Large intestine (tissue), 3 donors: ENCODE measurements at regions not wholly inside any gene's neighbourhood (a gene's known extent, or its start where the extent isn't known, plus 50 kb on each side); places are given as distances from the start of the nearest gene placed in this dataset.
"Not testable (repeated sequence)": the region's sequence is repeated elsewhere in the genome, so short reads cannot be mapped to it uniquely, and the experiment has no call there.

Experiments
- DNase-seq, 2 donors: peaks; one replicate each; pipeline versions ENCODE4 v3.0.0 to v3.0.0-alpha.2; 2013
- H3K27ac ChIP-seq: one replicate; pipeline ENCODE4 v1.5.1; 2013; ENCODE audit warnings: low read length
- H3K27me3 ChIP-seq: 2 replicates; pipeline ENCODE4 v1.6.1; 2013; ENCODE audit warnings: low read length; ENCODE audit not compliant: control insufficient read depth, insufficient read depth
- H3K36me3 ChIP-seq: 2 replicates; pipeline ENCODE4 v1.6.1; 2013; ENCODE audit warnings: low read length; ENCODE audit not compliant: control insufficient read depth, insufficient read depth
- H3K4me1 ChIP-seq: one replicate; pipeline ENCODE4 v1.6.1; 2013; ENCODE audit warnings: low read length; ENCODE audit not compliant: control insufficient read depth, insufficient read depth
- H3K4me3 ChIP-seq: one replicate; pipeline ENCODE4 v1.5.1; 2013; ENCODE audit warnings: low read length
- H3K9me3 ChIP-seq: one replicate; pipeline ENCODE4 v1.6.1; 2013; ENCODE audit warnings: mild to moderate bottlenecking, low read depth, low read length, moderate library complexity; ENCODE audit not compliant: control insufficient read depth
- WGBS: methylation state at CpG from one replicate; pipeline ENCODE4 v1.1.5; 2013; ENCODE audit warnings: low lambda C conversion rate; ENCODE audit not compliant: insufficient coverage; 5-methylcytosine and 5-hydroxymethylcytosine counted together

GRCh38 chr1:101448018-101448417 is 211.2 kb downstream of the S1PR1 start:
- Histone ChIP-seq H3K36me3 (no peaks in the 10 kb centered on the region), H3K27me3 (no peaks in the 10 kb centered on the region), H3K4me1 (no peaks in the 10 kb centered on the region), H3K27ac (no peak overlapping the region), H3K4me3 (no peak overlapping the region), H3K9me3 (no peaks in the 10 kb centered on the region)
- DNase-seq, result no peak

DNA sequence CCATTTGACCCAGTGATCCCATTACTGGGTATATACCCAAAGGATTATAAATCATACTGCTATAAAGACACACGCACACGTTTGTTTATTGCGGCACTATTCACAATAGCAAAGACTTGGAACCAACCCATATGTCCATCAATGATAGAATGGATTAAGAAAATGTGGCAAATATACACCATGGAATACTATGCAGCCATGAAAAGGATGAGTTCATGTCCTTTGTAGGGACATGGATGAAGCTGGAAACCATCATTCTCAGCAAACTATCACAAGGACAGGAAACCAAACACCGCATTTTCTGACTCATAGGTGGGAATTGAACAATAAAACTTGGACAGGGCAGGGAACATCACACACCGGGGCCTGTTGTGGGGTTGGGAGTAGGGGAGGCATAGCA is 213.9 kb downstream of the S1PR1 start:
- not testable (repeated sequence) for H3K4me1 ChIP-seq, H3K4me3 ChIP-seq, DNase-seq, H3K9me3 ChIP-seq, H3K27ac ChIP-seq, H3K36me3 ChIP-seq, H3K27me3 ChIP-seq
- 100% methylated on average over 3 of the region's 5 CpGs for WGBS

- no peak overlapping the region for H3K4me3 ChIP-seq
- DNase-seq, result no peak
- no peaks in the 10 kb centered on the region for H3K4me1 ChIP-seq
- H3K9me3 ChIP-seq, result no peaks in the 10 kb centered on the region
- no CpG with 5 or more reads among the region's 6 CpGs for WGBS
- H3K27me3 ChIP-seq, result no peaks in the 10 kb centered on the region
- no peak overlapping the region for H3K27ac ChIP-seq
- H3K36me3 ChIP-seq, result no peaks in the 10 kb centered on the region
These were observed 215.1 kb downstream of the S1PR1 start for GRCh38 chr1:101451888-101452287.

DNA sequence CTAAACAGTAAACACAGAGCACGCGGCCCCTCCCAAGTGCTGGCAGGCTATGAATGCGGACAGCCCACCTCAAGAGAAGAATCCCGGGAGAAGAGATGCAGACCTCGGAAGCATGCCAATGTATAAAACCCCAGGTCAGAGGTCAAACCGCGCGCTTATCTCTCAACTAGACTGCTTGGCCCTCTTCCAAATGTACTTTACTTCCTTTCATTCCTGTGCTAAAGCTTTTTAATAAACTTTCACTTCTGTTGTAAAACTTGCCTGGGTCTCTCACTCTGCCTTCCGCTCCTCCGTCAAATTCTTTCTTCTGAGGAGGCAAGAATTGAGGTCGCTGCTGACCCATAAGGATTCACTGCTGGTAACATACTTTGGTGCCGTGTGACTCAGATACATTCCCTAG is 216.0 kb downstream of the S1PR1 start:
- no peak for DNase-seq
- Histone ChIP-seq H3K9me3 (no peaks in the 10 kb centered on the region), H3K27me3 (no peaks in the 10 kb centered on the region), H3K27ac (no peak overlapping the region), H3K4me1 (no peaks in the 10 kb centered on the region), H3K36me3 (no peaks in the 10 kb centered on the region), H3K4me3 (no peak overlapping the region)
- WGBS, result no CpG with 5 or more reads among the region's 12 CpGs

- Histone ChIP-seq H3K9me3 (no peaks in the 10 kb centered on the region), H3K27ac (no peak overlapping the region), H3K36me3 (no peaks in the 10 kb centered on the region), H3K27me3 (no peaks in the 10 kb centered on the region), H3K4me1 (no peaks in the 10 kb centered on the region), H3K4me3 (no peak overlapping the region)
- DNase-seq, result no peak
- 83% methylated on average over 1 of the region's 1 CpG for WGBS
These were observed 217.0 kb downstream of the S1PR1 start for GRCh38 chr1:101453844-101454243.

DNA sequence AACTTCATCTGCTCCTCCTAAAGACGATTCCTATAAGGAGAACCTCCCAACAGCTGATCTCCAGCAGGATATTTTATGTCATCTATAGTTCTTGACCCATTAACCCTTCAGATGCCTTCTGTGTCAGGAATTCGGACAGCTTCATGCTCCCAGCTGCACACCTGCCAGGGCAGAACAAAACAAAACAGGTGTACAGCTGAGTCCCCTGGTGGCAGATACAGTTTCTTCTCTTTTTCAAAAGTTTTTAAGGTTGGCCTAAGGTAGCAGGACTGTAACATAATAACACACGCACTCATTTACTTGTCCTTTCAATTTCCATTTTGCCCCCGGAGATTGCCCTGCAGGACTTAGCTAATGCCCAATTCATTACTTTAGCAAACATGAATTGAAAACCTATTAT is 218.3 kb downstream of the S1PR1 start:
- Histone ChIP-seq H3K4me3 (no peak overlapping the region), H3K27ac (no peak overlapping the region), H3K9me3 (no peaks in the 10 kb centered on the region), H3K4me1 (no peaks in the 10 kb centered on the region), H3K36me3 (no peaks in the 10 kb centered on the region), H3K27me3 (no peaks in the 10 kb centered on the region)
- no peak for DNase-seq
- WGBS, result 100% methylated on average over 1 of the region's 4 CpGs

- Histone ChIP-seq H3K4me3 (no peak overlapping the region), H3K27ac (no peak overlapping the region), H3K27me3 (no peaks in the 10 kb centered on the region), H3K9me3 (no peaks in the 10 kb centered on the region), H3K36me3 (no peaks in the 10 kb centered on the region), H3K4me1 (no peaks in the 10 kb centered on the region)
- DNase-seq, result no peak
These were observed 223.9 kb downstream of the S1PR1 start for GRCh38 chr1:101460739-101461138.

DNA sequence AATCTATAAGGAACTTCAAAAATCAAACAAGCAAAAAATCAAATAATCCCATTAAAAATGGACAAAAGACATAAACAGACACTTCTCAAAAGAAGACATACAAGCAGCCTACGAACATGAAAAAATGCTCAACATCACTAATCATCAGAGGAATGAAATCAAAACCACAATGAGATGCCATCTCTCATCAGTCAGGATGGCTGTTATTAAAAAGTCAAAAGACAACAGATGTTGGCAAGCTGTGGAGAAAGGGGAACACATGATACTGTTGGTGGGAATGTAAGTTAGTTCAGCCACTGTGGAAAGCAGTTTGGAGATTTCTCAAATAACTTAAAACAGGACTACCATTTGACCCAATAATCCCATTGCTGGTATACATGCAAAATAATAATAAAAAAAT is 226.4 kb downstream of the S1PR1 start:
- no peak overlapping the region for H3K27ac ChIP-seq
- 100% methylated on average over 1 of the region's 1 CpG for WGBS
- H3K9me3 ChIP-seq, result no peaks in the 10 kb centered on the region
- no peaks in the 10 kb centered on the region for H3K27me3 ChIP-seq
- DNase-seq, result no peak
- H3K36me3 ChIP-seq, result no peaks in the 10 kb centered on the region
- H3K4me1 ChIP-seq, result no peaks in the 10 kb centered on the region
- H3K4me3 ChIP-seq, result no peak overlapping the region

GRCh38 chr1:101465941-101466340 is 229.1 kb downstream of the S1PR1 start:
- Histone ChIP-seq H3K27ac (no peak overlapping the region), H3K27me3 (no peaks in the 10 kb centered on the region), H3K36me3 (no peaks in the 10 kb centered on the region), H3K4me3 (no peak overlapping the region), H3K9me3 (no peaks in the 10 kb centered on the region), H3K4me1 (no peaks in the 10 kb centered on the region)
- WGBS, result no CpG with 5 or more reads among the region's 2 CpGs
- DNase-seq, result no peak

DNA sequence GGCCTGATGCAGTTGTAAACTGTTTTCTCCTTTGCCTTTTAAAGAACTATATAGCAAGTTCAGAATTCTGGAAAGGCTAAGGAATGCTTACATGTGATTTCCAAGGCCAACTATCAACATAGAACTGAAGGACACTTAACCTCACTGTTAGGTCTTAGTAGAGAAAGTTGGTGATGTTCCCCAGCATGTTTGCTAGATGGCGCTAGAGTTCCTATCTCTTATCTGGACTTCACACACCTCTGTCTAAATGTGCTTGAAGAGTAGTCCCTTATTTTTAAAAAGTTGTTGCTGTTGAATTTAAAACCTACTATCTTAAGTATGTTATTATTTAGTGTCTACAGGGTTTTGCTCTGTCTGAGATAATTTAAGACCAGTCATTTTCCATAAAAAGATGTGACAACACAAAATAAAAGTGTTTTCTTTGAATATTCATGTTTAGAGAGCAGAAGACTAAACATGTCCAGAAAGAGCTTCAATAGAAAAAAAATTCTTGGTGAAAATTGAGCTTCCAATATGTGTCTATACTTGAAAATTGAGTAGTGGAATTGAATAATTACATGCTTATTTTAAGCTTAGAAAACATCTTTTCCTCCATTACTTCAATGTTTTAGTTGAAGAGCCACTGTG is 237.3 kb downstream of the S1PR1 start:
- Histone ChIP-seq H3K27ac (no peak overlapping the region), H3K27me3 (no peaks in the 10 kb centered on the region), H3K4me3 (no peak overlapping the region), H3K36me3 (no peaks in the 10 kb centered on the region), H3K4me1 (no peaks in the 10 kb centered on the region), H3K9me3 (no peaks in the 10 kb centered on the region)
- DNase-seq, result peak in 1 of 2 donors; percentile 8
- 0% methylated on average over 1 of the region's 1 CpG for WGBS

GRCh38 chr1:101476541-101476940 is 239.7 kb downstream of the S1PR1 start:
- Histone ChIP-seq H3K4me3 (no peak overlapping the region), H3K36me3 (no peaks in the 10 kb centered on the region), H3K27ac (no peak overlapping the region), H3K9me3 (no peaks in the 10 kb centered on the region), H3K4me1 (no peaks in the 10 kb centered on the region), H3K27me3 (no peaks in the 10 kb centered on the region)
- no CpG with 5 or more reads among the region's 1 CpG for WGBS
- no peak for DNase-seq
